ENCODE measurements at regions not wholly inside any gene's neighbourhood (a gene's known extent, or its start where the extent isn't known, plus 50 kb on each side); places are given as distances from the start of the nearest gene placed in this dataset.
"Not testable (repeated sequence)": the region's sequence is repeated elsewhere in the genome, so short reads cannot be mapped to it uniquely, and the experiment has no call there.

DNA sequence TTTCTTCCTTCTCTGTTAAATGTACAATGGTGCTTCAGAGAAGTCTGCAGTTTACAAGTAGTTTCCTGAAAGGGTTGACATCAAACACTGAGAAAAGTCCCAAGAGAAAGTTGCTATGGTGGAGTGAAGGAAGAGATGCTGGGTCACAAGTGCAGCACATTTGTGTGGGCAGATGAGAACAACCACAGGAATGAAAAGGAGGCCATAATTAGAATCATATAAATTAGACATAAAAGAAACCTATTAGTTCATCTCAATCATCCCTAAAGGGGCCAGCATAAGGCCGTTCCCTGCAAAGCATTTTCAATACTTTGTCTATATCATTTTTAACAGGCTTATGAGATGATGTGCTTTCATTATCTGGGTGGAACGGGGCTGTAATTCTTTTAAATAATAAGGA, 359.2 kb downstream of the IRS2 start:
- DNase-seq, result no peak

DNA sequence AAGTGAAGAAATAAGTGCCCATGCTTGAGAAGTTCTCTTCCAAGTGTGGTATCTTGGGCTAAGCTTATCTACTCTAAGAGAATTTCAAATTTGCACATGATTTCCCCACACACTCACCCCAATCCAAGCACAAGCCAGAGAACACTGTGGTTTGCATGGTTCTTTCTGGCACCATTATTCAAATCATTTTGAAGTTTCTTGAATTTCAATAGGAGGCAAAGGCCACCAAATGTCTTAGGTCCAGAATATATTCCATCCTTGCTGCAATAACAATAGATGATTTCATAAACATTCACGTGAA, 359.7 kb downstream of the IRS2 start:
- DNase-seq, result no peak

DNA sequence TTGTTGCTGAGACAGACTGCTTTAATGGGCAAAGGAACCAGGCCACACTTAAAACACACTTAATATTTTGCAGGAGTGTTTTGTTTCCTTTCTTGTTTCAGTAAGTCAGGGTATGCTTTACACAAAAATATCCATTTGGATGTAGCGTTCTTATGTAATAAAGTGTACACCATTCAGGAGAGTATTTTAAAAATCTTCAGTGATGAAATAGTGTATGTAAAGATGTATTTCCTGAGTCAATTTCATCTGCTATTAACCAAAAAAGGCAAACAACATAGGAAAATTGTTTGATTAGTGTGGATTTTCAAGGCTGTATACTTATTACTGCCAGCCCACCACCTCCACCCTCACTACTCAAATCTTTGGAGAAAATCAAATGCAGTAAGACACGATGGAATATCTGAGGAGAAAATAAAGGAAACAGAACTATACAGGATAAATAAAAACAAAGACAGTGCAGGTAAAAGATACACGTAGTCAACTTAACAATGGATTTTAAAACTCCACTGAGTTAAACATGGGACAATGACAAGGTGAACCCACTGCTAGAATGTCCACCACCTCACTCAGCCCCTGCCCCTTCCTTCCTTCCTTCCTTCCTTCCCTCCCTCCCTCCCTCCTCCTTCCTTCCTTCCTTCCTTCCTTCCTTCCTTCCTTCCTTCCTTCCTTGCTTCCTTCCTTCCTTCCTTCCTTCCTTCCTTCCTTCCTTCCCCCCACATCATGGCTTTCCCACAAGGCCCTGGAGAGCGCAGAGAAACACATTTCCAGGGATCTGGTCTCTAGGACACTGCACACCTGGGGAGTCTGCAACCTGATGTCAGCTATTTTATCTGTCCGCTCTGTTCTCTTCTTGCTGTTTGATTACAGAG, 360.3 kb downstream of the IRS2 start:
- DNase-seq, result no peak

DNA sequence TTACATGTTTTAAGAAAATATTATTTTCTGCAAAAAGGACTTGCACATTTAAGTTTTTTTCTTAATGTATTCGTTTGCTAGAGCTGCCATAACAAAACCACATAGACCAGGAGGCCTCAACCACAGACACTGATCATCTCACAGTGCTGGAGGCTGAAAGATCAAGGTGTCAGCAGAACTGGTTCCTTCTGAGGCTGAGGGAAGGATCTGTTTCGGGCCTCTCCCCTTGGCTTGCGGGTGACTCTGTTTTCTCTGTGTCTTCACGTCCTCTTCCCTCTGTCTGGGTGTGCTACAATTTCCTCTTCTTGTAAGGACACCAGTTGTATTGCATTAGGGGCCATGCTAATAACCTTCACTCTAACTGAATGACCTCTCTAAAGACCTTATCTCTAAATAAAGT, 364.2 kb downstream of the IRS2 start:
- DNase-seq, result no peak

DNA sequence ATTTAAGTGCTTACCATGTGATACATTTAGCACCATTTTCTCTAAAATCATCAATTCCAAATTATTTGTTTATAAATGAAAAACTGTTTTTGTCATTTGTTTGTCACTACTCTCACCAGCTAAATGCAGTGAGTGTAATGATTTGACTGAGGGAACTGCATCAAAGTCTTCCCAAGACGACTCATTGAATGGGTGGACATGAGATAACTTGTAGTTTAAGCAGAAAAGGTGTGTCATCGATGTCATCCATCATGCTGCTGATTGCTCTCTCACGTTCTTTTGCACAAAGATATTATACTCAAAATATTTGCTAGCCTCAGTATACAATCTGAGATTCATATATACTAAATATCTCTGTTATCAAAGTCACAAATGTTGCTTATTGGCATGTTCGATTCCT, 366.5 kb downstream of the IRS2 start:
- no peak for DNase-seq

DNA sequence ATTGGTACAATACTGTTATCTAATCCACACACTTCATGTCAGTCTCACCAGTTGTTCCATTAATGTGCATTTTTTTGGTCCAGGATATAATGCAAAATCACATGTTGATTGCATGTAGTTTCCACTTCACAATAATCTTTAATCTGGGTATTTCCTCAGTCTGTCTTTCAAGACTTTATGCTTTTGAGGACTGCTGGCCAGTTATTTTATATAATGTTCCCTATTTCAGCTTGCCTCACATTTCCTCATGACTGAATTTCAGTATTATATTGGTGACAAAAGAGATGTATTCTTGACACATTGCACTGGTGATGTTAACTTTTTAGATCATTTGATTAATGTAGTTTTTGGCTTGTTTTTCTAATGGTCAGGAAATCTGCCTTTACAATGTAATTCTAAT, 368.3 kb downstream of the IRS2 start:
- no peak for DNase-seq

DNA sequence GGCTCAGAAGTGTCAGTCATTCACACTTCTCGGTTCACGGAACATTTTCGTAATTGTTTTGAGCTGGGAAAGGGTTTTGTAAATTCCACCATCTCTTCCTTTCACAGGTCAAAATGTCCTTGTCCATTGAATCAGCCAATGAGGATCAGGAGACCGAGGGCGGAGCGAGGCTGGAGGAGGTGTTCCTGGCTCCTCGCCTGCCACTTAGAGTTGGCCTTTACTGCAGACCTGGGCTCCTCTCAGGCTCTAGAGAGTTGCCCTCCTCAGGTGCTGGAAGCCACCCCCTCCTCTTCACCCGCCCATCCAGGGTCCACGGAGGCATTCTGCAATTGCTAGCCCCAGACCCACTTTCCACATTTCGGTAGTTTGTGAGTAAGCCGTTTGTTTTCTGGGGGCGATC, 370.4 kb downstream of the IRS2 start:
- DNase-seq, result no peak

DNA sequence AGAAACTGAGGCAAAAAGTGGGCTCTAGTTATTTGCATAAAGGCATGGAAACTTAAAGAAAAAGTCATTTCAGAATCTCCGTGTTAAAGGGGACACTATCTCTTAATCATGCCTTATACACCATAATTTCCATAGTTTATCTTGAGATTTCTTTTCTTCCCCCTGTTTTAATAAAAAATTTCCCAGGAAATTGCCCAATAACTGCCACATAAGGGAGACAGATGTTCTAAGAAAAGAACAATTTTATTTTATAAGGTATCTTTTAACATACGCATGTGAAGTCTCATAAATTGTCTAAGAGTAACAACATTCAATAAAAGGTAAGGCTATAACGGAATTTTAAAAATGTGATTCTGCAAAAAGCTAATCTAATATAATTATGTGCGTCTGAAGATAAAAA, 371.3 kb downstream of the IRS2 start:
- DNase-seq, result no peak

DNA sequence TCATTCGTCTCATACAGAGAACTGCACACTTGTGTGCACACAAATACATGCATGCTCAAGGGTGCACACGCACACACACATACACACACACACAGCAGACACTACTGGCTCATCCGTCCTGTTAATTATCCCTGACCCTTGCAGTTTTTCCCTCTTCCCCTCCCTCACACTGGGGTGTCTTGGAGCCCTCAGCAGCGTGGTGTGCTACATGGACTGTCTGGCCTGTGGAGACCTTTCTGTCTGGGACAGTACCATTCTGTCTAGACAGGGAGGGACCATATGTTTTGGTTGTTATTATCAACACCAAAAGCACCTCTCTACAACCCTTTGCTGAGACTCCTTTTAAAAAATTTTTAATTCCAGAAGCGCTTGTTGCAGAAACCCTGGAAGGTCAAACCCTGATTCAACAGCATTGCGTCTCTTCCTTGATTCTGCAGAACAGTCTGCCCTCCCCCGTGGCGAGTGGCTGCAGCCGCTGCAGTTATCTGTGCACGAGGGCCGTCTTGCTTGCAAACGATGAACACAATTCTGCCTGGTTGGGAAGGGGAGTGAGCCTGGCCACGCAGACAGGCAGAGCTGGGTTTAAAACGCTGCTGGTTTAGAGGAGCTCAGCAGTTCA, 374.0 kb downstream of the IRS2 start:
- no peak for DNase-seq

DNA sequence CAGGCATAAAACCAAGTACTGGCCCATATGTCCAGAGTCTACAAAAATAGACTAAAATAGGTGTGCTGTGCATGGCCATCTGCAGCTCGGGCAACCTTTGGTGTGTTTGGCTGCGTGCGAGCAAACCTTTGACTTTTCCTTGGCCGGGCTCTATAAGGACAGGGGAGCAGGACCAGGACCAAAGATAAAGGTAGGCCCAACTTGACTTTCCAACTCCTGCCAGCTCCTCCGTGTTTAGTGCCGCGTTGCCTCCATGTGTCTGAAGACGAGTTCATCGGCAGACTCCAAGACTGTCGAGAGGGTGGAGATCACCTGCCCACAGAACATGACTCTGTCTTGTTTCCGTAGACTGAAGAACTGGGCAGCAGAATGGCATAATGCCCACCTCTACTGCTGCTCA, 375.5 kb downstream of the IRS2 start:
- DNase-seq, result no peak

DNA sequence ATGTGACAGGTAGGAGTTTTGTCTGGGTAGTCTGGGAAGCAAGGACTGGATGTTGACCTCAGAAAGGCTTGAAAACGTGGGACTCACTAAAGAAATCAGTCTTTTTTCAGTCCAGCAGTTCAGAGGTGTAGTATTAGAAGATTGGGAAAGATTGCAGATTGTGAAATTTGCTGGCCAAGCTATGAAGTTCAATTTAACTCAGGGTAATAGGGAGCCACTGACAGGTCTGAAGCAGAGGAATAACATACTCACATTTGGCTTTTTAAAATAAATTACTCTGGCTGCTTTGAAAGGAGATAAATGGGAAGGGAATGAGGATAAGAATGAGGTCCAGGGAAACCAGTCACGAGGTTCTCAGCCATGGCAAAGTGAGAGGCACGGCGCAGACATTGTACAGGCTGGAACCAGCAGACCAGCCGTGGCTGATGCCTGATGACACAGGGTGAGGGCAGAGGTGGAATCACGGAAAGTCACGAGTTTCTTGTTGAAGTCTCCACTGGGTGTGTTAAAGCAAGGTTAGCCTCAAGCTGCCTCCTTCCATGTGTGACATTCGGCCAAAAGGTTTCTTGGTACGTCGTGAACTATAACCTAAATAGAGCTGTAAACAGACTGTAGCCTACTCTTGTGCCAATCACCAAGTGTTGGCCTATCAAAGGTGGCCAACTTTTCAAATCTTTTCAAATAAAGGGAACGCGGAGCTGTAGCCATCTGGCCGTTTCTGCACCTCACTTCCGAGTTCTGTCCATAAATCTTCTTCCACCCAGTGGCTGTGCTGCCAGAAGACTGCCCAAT, 377.6 kb downstream of the IRS2 start:
- DNase-seq, result no peak

DNA sequence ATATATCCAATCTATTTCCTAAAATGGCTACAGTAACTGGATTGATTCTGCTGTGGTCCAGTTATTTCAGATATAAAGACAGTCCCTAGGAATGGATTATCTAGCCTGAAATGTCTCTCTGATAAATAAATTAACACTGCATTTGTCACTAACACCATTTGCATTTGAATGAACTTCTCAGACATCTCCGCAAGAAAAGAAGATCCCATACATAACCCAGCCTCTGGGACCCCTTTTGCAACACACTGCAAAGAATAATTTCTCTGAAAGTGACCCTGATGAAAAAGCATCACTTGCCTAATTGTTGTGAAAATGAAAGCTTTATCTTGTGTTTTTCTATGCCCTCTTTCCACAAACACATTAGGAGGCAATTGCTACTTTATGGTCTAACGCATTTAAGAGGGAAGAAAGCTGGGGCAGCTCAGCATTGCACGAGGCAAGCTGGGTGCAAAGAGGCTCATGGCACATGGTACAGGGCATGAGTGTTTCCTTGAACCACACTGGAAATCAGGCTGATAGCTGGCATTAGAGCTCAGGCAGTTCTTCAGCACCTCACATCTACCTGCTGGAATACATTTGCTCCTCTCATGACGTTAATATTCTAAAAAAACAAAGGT, 379.9 kb downstream of the IRS2 start:
- no peak for DNase-seq

DNA sequence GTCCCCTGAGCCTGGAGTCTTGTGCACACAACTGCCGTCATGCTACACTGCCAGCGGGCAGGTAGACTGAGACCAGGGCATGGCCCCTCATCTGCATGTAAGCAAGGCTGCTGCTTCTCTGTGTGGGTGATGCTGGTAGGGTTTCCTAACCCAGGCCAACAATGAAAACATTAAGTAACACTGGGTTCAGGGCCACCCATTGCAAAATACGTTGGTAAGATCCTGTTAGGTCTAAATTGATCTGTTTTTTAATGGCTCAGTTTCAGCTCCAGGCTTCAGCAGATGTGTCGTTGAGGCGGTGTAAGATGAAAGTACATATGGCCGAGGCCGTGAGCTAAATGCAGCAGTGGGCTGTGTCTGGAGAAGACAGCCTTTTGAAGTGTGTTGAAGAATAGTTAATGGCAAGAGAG, 383.4 kb downstream of the IRS2 start:
- no peak for DNase-seq

DNA sequence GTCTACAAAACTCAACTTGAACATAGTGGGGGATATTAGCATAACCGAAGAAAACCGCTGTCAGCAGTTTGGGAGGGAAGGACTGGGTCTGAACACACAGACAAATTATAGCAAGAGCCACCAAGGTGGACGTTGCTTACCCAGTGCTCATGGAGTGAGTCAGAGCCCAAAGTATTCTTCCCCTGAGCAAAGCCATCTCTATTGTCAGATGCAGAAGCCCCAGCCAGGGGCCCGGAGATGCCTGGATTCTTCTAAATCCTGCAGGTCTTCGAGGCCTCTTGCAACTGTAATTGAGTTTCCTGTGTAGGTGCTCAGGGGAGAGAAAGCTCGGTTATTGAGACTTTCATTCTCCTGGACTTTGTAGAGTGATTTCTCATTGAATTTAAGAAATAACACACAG, 384.5 kb downstream of the IRS2 start:
- DNase-seq, result no peak

DNA sequence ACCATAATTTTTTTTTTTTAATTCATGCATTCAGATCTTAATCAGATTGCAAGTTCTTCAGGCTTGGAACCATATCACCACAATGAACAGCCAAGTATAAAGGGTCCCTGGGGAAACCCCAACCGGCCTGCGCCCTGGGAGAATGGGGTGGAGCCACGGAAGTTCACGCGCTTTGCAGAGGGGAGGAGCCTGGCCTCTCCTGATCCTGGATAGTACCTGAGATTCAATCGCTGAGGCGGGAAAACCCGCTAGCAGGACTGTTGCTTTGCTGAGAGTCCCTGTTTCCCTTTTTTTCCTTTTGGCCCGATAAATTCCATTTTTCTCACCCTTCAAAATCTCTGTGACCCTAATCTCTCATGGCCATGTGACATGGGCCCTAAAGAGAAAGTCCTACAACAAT, 385.1 kb downstream of the IRS2 start:
- DNase-seq, result no peak

DNA sequence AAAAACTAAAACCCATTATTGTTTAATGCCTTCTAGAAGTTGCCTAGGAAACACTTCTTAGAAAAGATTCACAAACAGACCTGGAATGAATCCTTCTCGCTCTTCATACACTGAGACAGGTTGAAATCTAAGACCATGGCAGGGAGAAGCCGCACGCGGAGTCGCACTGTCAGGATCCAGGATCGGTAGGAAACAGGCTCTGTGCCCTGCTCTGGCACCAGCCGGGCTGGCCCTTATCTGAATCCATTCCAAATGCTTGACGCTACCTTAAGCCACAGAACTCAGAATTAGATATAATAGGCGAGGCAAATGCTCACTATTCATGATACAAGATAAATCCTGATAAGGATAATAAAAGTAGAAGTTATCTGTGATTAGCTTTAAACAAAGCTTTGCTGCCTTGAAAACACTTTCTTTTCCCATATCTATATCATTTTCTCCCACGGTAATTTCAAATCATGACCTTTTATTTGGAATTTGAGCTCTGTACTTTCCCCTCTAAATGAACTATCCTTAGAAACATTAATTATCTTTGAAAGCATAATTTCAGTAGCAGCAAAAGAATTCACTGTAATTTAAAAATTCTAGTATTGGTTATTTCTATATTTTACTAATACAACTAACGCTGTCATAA, 385.6 kb downstream of the IRS2 start:
- no peak for DNase-seq

DNA sequence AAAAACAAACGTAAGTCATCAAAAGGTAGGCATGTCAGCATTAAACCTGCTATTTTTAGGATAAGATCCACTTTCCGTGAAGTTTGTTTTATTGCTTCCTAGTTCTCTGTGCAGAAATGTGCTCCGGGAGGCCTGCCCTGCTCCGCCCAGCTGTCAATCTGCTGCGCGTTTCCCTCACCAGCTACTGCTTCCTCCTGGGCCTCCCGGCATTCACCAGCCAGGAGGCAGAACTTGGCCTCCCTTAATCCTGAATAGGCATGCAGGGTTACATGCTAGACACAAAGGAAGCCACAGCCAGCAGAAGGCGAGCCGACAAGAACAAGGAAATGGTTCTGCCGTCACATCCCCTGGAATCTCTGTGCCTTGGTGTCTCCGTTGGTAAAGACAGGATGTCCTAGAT, 386.2 kb downstream of the IRS2 start:
- DNase-seq, result no peak

DNA sequence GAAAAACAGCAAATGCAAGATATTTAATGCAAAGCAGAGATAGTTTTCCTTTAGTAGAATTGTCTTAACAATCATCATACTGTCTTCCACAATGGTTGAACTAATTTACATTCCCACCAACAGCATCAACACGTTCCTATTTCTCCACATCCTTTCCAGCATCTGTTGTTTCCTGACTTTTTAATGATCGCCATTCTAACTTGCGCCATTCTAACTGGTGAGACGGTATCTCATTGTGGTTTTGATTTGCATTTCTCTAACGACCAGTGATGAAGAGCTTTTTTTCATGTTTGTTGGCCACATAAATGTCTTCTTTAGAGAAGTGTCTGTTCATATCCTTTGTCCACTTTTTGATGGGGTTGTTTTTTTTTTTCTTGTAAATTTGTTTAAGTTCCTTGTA, 388.3 kb downstream of the IRS2 start:
- not testable (repeated sequence) for DNase-seq

DNA sequence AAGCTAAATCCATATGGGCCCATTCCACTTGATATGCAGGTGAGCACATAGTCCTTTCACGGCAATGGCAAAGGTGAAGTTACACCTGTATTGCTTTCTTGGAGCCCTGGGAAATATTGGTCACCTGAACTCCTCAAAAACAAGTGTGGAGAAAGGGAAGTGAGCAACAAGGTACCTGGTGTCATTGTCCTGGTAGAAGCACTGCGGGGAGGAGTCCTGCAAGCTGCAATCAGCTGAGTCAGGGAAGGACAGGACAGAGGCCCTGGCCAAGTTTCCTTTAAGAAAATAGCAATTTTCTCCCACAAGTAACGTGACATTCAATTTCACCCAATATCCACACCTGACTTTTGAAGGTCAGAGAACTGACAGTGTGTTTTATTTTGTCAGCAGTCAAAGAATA, 389.1 kb downstream of the IRS2 start:
- no peak for DNase-seq

DNA sequence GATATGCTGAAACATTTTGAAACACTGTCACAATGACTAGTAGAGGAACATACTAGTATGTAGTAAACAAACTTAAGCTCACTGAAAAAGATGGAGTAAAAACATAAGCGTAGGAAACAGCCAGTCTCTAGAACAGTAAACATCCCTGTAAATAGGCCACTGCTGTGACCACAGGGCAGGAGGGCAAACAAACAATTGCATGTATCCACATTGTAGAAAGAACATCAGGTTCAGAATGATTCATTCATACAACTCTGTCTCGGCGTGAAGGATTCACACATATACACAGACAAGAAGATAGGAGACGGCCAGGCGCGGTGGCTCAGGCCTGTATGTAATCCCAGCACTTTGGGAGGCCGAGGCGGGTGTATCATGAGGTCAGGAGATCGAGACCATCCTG, 390.1 kb downstream of the IRS2 start:
- DNase-seq, result no peak

DNA sequence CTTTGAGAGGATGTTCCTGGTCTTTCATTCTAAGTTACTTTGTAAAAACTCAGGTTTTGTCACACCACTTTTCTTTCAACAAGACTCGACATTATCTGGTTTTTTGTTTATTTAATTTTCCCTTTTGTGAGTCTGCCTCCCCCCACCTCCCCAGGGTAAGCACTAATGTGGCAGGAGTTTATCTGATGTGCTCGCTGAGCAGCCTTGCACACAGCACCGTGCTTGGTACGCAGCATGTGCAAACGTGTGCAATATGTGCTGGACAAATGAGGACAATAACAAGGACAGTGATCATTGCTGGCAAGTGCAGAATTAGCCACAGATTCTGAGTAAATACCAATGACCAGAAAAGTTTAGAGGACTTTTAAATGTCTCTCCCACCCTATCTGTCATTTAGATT, 391.4 kb downstream of the IRS2 start:
- DNase-seq, result no peak

DNA sequence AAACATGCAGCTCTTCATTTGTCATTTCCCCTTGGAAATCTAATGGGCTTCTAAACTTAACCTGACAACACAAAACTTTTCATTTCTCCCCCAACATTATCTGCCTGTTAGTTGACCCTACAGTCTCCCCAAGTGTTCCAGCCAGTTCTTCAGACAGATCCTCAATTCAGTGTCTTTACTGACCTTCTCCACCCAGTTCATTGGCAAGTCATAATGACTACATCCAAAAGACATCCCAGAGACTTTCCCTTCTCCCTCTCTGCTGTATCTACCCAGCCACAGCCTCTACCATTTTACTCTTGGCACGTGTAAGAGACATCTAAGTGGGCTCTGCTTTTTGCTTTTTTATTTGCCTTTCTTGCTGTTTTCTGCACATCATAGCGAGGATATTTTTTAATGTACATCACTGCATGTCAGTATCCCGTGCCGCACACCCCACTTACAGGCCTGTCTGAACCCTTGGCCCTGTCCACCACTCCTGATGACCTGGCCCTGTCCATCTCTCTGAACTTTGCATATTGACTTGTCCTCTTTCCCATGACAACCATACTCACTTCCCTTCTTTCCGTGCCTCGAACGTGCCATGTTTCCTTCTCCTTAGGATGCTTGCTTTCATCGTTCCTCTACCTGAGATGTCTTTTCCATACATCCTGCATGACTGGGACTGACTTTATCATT, 391.9 kb downstream of the IRS2 start:
- DNase-seq, result no peak

DNA sequence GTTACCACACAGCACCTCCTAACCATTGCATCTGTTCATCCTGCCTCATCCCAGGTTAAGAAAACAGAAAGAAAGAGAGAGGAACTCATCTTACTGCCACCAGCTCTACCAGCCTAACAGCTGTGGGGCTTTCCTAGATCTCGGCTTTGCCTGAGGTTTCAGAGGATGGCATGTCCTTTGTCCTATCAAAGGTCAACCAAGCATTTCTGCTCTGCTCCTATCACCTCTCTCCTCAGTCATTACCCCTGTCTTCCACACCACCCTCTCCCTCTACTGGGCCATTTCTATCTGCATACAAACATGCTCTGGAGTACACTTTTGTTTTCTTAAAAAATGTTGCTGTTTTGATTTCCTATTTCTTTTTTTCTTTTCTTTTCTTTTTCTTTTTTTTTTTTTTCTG, 393.3 kb downstream of the IRS2 start:
- no peak for DNase-seq

All from central memory CD4-positive, alpha-beta T cell (primary cell).